HEK293T (cell line): ENCODE measurements at regions not wholly inside any gene's neighbourhood (a gene's known extent, or its start where the extent isn't known, plus 50 kb on each side); places are given as distances from the start of the nearest gene placed in this dataset.

Experiments used
- ARNT ChIP-seq: fragments of 450-650 bp; IDR thresholded peaks from 2 replicates; pipeline ENCODE4 v1.6.1; 2017; ENCODE audit warnings: mild to moderate bottlenecking
- BHLHE40 ChIP-seq: fragments of 450-650 bp; IDR thresholded peaks from 2 replicates; pipeline ENCODE4 v1.6.1; 2016; ENCODE audit warnings: mild to moderate bottlenecking, moderate library complexity, borderline replicate concordance
- ELF4 ChIP-seq: fragments of 450-650 bp; IDR thresholded peaks from 2 replicates; pipeline ENCODE4 v1.6.1; 2017; ENCODE audit warnings: antibody characterized with exemption
- HDGF ChIP-seq: fragments of 450-650 bp; IDR thresholded peaks from 2 replicates; pipeline ENCODE4 v1.6.1; 2017; ENCODE audit warnings: antibody characterized with exemption, borderline replicate concordance
- SP1 ChIP-seq: fragments of 450-650 bp; IDR thresholded peaks from 2 replicates; pipeline ENCODE4 v1.6.1; 2017
- SUZ12 ChIP-seq: fragments of 450-650 bp; IDR thresholded peaks from 2 replicates; pipeline ENCODE4 v1.6.1; 2016; ENCODE audit warnings: mild to moderate bottlenecking
- TARDBP ChIP-seq: fragments of 450-650 bp; IDR thresholded peaks from 2 replicates; pipeline ENCODE4 v1.6.1; 2016
- ZNF384 ChIP-seq: fragments of 450-650 bp; IDR thresholded peaks from 2 replicates; pipeline ENCODE4 v1.6.1; 2016

DNA sequence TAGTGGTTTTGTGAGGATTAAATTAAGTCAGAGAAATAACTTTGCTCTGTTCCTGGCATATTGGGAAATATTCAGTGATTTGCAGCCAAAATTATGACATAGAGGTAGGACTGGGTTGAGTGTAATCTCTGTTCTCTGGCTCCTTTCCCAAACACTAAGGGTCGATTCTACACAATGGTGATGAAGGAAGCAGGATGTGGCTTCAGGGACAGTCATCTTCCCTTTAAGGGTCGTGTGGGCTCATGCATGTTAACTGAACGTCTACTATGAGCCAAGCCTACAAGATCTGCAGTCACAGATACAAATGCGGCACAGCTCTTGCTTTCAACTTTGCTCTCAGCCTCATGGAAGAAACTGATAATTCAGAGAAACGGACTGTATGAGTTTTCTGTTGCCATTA lies 381.6 kb downstream of the VRK1 start:
- TF ChIP-seq TARDBP (no peak), SP1 (no peak), ARNT (no peak), HDGF (no peak), ZNF384 (no peak), BHLHE40 (no peak), SUZ12 (no peak), ELF4 (no peak)
